GM12873 (cell line): ENCODE measurements at regions not wholly inside any gene's neighbourhood (a gene's known extent, or its start where the extent isn't known, plus 50 kb on each side); places are given as distances from the start of the nearest gene placed in this dataset.

Experiments
- CTCF ChIP-seq: IDR thresholded peaks from 2 replicates; pipeline ENCODE4 v1.5.1; 2012; ENCODE audit warnings: low read depth, mild to moderate bottlenecking, moderate library complexity, low read length, control low read depth; ENCODE audit not compliant: insufficient read depth; ENCODE audit errors: missing control alignments

GRCh38 chr1:112772781-112773180 is 57.6 kb upstream of the PPM1J start:
- no peak for TF ChIP-seq CTCF

GRCh38 chr1:112770724-112771123 is 55.6 kb upstream of the PPM1J start:
- no peak for TF ChIP-seq CTCF

GRCh38 chr1:112769611-112770010 is 54.5 kb upstream of the PPM1J start:
- no peak for TF ChIP-seq CTCF

- no peak for TF ChIP-seq CTCF
Observed at GRCh38 chr1:112767646-112768045, 52.5 kb upstream of the PPM1J start.
